ENCODE measurements at regions not wholly inside any gene's neighbourhood (a gene's known extent, or its start where the extent isn't known, plus 50 kb on each side); places are given as distances from the start of the nearest gene placed in this dataset.

DNA sequence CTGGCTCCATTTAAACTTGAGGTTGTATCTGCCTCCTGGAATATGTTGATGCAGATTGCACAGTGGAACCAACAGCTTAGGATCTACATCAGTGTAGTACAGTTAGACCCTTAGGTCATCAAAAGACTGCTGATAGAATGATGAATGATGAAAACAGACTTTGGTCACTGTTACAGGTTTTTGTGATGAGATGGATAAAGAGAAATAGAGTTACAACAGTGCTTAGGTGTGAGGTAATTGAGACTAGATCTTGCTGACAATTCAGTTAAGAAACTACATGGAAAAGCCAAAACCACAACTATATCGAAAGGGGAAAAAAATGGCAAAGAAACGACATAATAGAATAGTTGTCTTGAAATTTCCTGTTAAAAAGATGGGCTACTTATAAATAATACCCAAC is 145.7 kb upstream of the LMNTD1 start:
- no peak for TF ChIP-seq POLR2A (IDR thresholded peaks at IDR 0.05; ENCODE audit: low read length)
- no peak for TF ChIP-seq GATA1 (IDR thresholded peaks at IDR 0.05; ENCODE audit: low read depth, low read length)

All from erythroblast (primary cell).